Neural progenitor cell (in vitro differentiated cells): ENCODE measurements at regions not wholly inside any gene's neighbourhood (a gene's known extent, or its start where the extent isn't known, plus 50 kb on each side); places are given as distances from the start of the nearest gene placed in this dataset.

Source experiments
- DNase-seq: peaks from one replicate; pipeline ENCODE4 v3.0.0-alpha.2; 2016; ENCODE audit warnings: low spot score
- H2AFZ ChIP-seq: fragments of 200-600 bp; sonication (generic); replicated peaks from 2 replicates; pipeline ENCODE4 v1.6.1; 2016; ENCODE audit warnings: antibody characterized with exemption
- H3F3A ChIP-seq: fragments of 200-600 bp; sonication (generic); 2 replicates; pipeline ENCODE4 v1.6.1; 2016; ENCODE audit warnings: antibody characterized with exemption, low read depth
- H3K27ac ChIP-seq: fragments of 200-600 bp; sonication (generic); 2 replicates; pipeline ENCODE4 v1.5.1; 2016; ENCODE audit warnings: mild to moderate bottlenecking
- H3K27me3 ChIP-seq: fragments of 200-600 bp; sonication (generic); 2 replicates; pipeline ENCODE4 v1.6.1; 2016; ENCODE audit warnings: mild to moderate bottlenecking, moderate library complexity
- H3K36me3 ChIP-seq: fragments of 200-600 bp; sonication (generic); 2 replicates; pipeline ENCODE4 v1.5.1; 2016
- H3K4me1 ChIP-seq: fragments of 200-600 bp; sonication (generic); 2 replicates; pipeline ENCODE4 v1.6.1; 2016; ENCODE audit warnings: mixed run types
- H3K4me2 ChIP-seq: fragments of 200-600 bp; sonication (generic); 2 replicates; pipeline ENCODE4 v1.6.1; 2016
- H3K4me3 ChIP-seq: fragments of 200-600 bp; sonication (generic); 2 replicates; pipeline ENCODE4 v1.5.1; 2016
- H3K79me2 ChIP-seq: fragments of 200-600 bp; sonication (generic); 2 replicates; pipeline ENCODE4 v1.6.1; 2016; ENCODE audit warnings: low read depth
- H3K9ac ChIP-seq: fragments of 200-600 bp; sonication (generic); 2 replicates; pipeline ENCODE4 v1.6.1; 2016
- H3K9me3 ChIP-seq: fragments of 200-600 bp; sonication (generic); 2 replicates; pipeline ENCODE4 v1.5.1; 2016; ENCODE audit warnings: low read depth
- H4K20me1 ChIP-seq: fragments of 200-600 bp; sonication (generic); 2 replicates; pipeline ENCODE4 v1.6.1; 2016; ENCODE audit warnings: low read depth
- H3K27ac Mint-ChIP-seq: 3 replicates; pipeline ENCODE4 v1.8.0; 2021; ENCODE audit warnings: mixed read lengths
- H3K27me3 Mint-ChIP-seq: 2 replicates; pipeline ENCODE4 v1.8.0; 2022; ENCODE audit warnings: low read depth, mild to moderate bottlenecking, inconsistent platforms, moderate library complexity, mixed read lengths; ENCODE audit not compliant: insufficient read depth
- H3K36me3 Mint-ChIP-seq: 3 replicates; pipeline ENCODE4 v1.8.0; 2021; ENCODE audit warnings: mixed read lengths
- H3K4me1 Mint-ChIP-seq: 3 replicates; pipeline ENCODE4 v1.8.0; 2021; ENCODE audit warnings: mixed read lengths
- H3K4me3 Mint-ChIP-seq: 3 replicates; pipeline ENCODE4 v1.8.0; 2021; ENCODE audit warnings: mild to moderate bottlenecking, moderate library complexity, mixed read lengths
- H3K9me3 Mint-ChIP-seq: 3 replicates; pipeline ENCODE4 v1.8.0; 2020; ENCODE audit warnings: mixed read lengths
- EZH2 ChIP-seq: fragments of 200-600 bp; sonication (generic); IDR thresholded peaks from 2 replicates; pipeline ENCODE4 v1.6.1; 2017; ENCODE audit warnings: antibody characterized with exemption, mild to moderate bottlenecking, moderate library complexity
- EZH2phosphoT487 ChIP-seq: fragments of 200-600 bp; sonication (generic); IDR thresholded peaks from 2 replicates; pipeline ENCODE4 v1.6.1; 2017; ENCODE audit warnings: antibody characterized with exemption
- TF ChIP-seq, protein P1 (sequence below): fragments of 200-600 bp; sonication (generic); IDR thresholded peaks from 2 replicates; pipeline ENCODE4 v1.5.1; 2017; ENCODE audit warnings: antibody characterized with exemption, mild to moderate bottlenecking

DNA sequence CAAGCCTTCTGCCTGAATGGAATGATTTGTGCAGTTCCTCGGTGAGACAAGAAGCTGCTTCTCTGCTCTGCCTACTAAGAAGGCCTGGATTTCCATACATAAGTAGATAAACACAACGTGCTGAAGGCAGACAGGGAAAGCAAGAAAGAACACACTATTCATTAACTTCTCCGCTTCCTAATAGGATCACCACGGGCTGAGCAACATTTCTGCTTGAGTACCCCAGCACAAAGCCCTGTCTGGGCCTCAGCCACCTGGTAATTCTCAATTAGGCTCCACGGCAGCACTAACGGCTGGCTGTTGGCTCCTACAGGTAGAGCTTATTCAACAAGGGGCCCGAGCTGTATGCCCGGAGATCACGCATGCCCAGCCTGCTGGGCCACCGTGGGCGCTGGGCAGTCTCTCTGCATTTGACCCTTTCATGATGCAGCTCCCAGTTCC lies 1156.6 kb downstream of the TBC1D22A start:
- peak overlapping the region; percentile 92 for H3K27ac Mint-ChIP-seq
- H2AFZ ChIP-seq, result no peak overlapping the region
- H3K27ac ChIP-seq, result no peak overlapping the region
- no peak overlapping the region for H3K4me3 ChIP-seq
- H3K36me3 ChIP-seq, result no peaks in the 10 kb centered on the region
- H3K9ac ChIP-seq, result no peak overlapping the region
- TF ChIP-seq, protein P1, sequence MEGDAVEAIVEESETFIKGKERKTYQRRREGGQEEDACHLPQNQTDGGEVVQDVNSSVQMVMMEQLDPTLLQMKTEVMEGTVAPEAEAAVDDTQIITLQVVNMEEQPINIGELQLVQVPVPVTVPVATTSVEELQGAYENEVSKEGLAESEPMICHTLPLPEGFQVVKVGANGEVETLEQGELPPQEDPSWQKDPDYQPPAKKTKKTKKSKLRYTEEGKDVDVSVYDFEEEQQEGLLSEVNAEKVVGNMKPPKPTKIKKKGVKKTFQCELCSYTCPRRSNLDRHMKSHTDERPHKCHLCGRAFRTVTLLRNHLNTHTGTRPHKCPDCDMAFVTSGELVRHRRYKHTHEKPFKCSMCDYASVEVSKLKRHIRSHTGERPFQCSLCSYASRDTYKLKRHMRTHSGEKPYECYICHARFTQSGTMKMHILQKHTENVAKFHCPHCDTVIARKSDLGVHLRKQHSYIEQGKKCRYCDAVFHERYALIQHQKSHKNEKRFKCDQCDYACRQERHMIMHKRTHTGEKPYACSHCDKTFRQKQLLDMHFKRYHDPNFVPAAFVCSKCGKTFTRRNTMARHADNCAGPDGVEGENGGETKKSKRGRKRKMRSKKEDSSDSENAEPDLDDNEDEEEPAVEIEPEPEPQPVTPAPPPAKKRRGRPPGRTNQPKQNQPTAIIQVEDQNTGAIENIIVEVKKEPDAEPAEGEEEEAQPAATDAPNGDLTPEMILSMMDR, result no peak
- TF ChIP-seq EZH2phosphoT487, result peak; percentile 40
- H3K27me3 Mint-ChIP-seq, result peaks cover 18% of the 10 kb centered on the region
- no peak overlapping the region for H3K4me2 ChIP-seq
- H3K79me2 ChIP-seq, result no peaks in the 10 kb centered on the region
- no peaks in the 10 kb centered on the region for H3K9me3 ChIP-seq
- peaks cover 6% of the 10 kb centered on the region for H3F3A ChIP-seq
- H4K20me1 ChIP-seq, result peaks cover 4% of the 10 kb centered on the region
- peaks cover 17% of the 10 kb centered on the region for H3K9me3 Mint-ChIP-seq
- peak overlapping the region; percentile 77 for H3K4me3 Mint-ChIP-seq
- no peaks in the 10 kb centered on the region for H3K27me3 ChIP-seq
- H3K4me1 ChIP-seq, result peaks cover 12% of the 10 kb centered on the region
- peaks cover 47% of the 10 kb centered on the region for H3K4me1 Mint-ChIP-seq
- peak; percentile 87 for DNase-seq
- peaks cover under 1% of the 10 kb centered on the region for H3K36me3 Mint-ChIP-seq

DNA sequence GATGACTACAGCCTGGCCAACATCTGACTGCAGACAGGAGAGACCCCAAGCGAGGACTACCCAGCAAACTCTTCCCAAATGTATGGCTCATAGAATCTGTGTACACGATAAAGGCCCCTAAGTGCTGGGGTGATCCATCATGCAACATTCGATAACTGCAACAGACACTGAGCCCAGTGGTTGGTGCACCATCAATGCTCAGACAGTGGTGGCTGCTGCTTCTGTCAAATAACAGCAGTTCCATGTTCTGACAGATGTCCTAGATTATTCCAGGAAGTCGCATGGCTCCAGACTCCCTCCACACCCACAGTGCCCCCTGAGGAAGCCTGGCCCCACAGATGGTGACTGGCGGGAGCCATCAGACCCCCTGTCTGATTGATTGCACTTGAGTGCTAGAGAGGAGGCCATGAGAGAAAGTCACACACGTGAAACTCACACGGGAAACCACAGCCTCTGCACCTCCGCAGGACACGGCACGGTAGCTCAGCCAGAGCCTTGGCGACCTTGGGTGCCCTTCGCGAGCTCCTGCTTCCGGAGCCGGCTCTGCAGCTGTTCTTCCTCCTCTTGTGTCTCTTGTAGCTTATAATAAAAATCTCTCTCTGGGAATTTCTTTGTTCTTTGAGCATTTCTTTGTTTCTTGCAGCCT lies 1155.9 kb downstream of the TBC1D22A start:
- H2AFZ ChIP-seq, result no peak overlapping the region
- Mint-ChIP-seq H3K4me3 (peak overlapping the region; percentile 77), H3K27me3 (peaks cover 18% of the 10 kb centered on the region), H3K9me3 (peaks cover 14% of the 10 kb centered on the region), H3K27ac (peak overlapping the region; percentile 92), H3K4me1 (peaks cover 49% of the 10 kb centered on the region), H3K36me3 (no peaks in the 10 kb centered on the region)
- no peaks in the 10 kb centered on the region for H3K79me2 ChIP-seq
- peaks cover 6% of the 10 kb centered on the region for H3F3A ChIP-seq
- H3K27me3 ChIP-seq, result no peaks in the 10 kb centered on the region
- H3K9me3 ChIP-seq, result no peaks in the 10 kb centered on the region
- DNase-seq, result no peak
- H4K20me1 ChIP-seq, result peaks cover 4% of the 10 kb centered on the region
- peak overlapping the region; percentile 18 for H3K4me2 ChIP-seq
- no peak overlapping the region for H3K4me3 ChIP-seq
- no peaks in the 10 kb centered on the region for H3K36me3 ChIP-seq
- H3K4me1 ChIP-seq, result peaks cover 12% of the 10 kb centered on the region
- H3K9ac ChIP-seq, result no peak overlapping the region
- TF ChIP-seq EZH2 (no peak), EZH2phosphoT487 (no peak)
- TF ChIP-seq, protein P1, result no peak
- H3K27ac ChIP-seq, result no peak overlapping the region

DNA sequence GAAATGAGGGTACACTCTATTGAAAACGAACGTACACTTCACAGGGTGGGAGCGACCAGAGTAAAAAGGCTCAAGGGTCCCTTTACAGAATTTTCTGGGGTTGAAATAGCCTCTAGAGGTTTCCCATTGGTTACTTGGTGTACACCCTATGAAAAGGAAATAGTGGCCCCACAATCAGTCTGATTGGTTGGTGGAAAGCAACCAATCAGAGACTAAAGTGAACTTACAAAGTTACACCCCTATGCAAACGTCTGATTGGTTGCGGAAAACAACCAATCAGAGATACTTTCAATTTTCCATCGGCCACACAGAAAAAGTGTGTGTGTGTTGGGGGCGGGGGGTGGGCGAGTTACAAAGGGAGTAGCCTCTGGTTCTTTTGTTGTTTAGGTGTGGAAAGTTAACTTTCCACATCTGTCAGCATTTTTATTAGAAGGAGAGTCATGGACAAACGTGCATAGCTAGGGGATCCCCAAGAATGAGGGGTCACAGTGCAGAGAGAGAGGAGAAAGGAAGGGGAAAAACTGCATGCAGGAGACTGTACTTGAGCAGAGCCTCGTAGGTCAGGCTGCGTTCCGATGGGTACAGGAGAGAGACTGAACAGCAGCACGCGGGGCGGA lies 1152.1 kb downstream of the TBC1D22A start:
- no peak overlapping the region for H3K9ac ChIP-seq
- no peaks in the 10 kb centered on the region for H3K36me3 Mint-ChIP-seq
- H3K9me3 ChIP-seq, result peaks cover 7% of the 10 kb centered on the region
- H3K4me3 ChIP-seq, result no peak overlapping the region
- no peak overlapping the region for H3K4me2 ChIP-seq
- H2AFZ ChIP-seq, result no peak overlapping the region
- peaks cover 4% of the 10 kb centered on the region for H4K20me1 ChIP-seq
- no peaks in the 10 kb centered on the region for H3K79me2 ChIP-seq
- peaks cover 19% of the 10 kb centered on the region for H3K9me3 Mint-ChIP-seq
- no peaks in the 10 kb centered on the region for H3K36me3 ChIP-seq
- no peaks in the 10 kb centered on the region for H3K27me3 ChIP-seq
- TF ChIP-seq EZH2phosphoT487, result no peak
- TF ChIP-seq, protein P1, result no peak
- TF ChIP-seq EZH2, result no peak
- no peak overlapping the region for H3K27ac Mint-ChIP-seq
- DNase-seq, result no peak
- peaks cover 6% of the 10 kb centered on the region for H3F3A ChIP-seq
- no peak overlapping the region for H3K27ac ChIP-seq
- peaks cover 32% of the 10 kb centered on the region for H3K4me1 Mint-ChIP-seq
- peaks cover 9% of the 10 kb centered on the region for H3K4me1 ChIP-seq
- H3K27me3 Mint-ChIP-seq, result peaks cover 6% of the 10 kb centered on the region
- no peak overlapping the region for H3K4me3 Mint-ChIP-seq
